ENCODE measurements at regions not wholly inside any gene's neighbourhood (a gene's known extent, or its start where the extent isn't known, plus 50 kb on each side); places are given as distances from the start of the nearest gene placed in this dataset.

- no peak for TF ChIP-seq CEBPB (IDR thresholded peaks at IDR 0.05)
- TF ChIP-seq TAF1 (IDR thresholded peaks at IDR 0.05; ENCODE audit: low read depth), result no peak
- no peak for TF ChIP-seq EGR1 (IDR thresholded peaks at IDR 0.05)
- TF ChIP-seq USF1 (IDR thresholded peaks at IDR 0.05), result no peak
- TF ChIP-seq ZBTB7A (IDR thresholded peaks at IDR 0.05; ENCODE audit: low read depth), result no peak
- no peak for TF ChIP-seq YY1 (IDR thresholded peaks at IDR 0.05; ENCODE audit: low read depth)
- no peak for TF ChIP-seq RAD21 (IDR thresholded peaks at IDR 0.05; ENCODE audit: low read depth)
These were observed 184.9 kb upstream of the ADCY1 start for GRCh38 chr7:45389073-45389872.

GRCh38 chr7:45390180-45390579, 184.0 kb upstream of the ADCY1 start:
- no peak for TF ChIP-seq REST (IDR thresholded peaks at IDR 0.05; ENCODE audit: low read depth)
- TF ChIP-seq TEAD4 (IDR thresholded peaks at IDR 0.05), result no peak
- no peak for TF ChIP-seq TAF1 (IDR thresholded peaks at IDR 0.05; ENCODE audit: low read depth)
- TF ChIP-seq CEBPB (IDR thresholded peaks at IDR 0.05), result no peak
- TF ChIP-seq EGR1 (IDR thresholded peaks at IDR 0.05), result no peak
- no peak for TF ChIP-seq NFIC (IDR thresholded peaks at IDR 0.05)
- TF ChIP-seq EP300 (IDR thresholded peaks at IDR 0.05; ENCODE audit: borderline replicate concordance), result no peak
- no peak for TF ChIP-seq TCF12 (IDR thresholded peaks at IDR 0.05; ENCODE audit: low read depth)
- no peak for TF ChIP-seq RAD21 (IDR thresholded peaks at IDR 0.05; ENCODE audit: low read depth)
- no peak for TF ChIP-seq CREB1 (IDR thresholded peaks at IDR 0.05; ENCODE audit: low read depth)
- TF ChIP-seq ZBTB7A (IDR thresholded peaks at IDR 0.05; ENCODE audit: low read depth), result no peak
- no peak for TF ChIP-seq FOXM1 (IDR thresholded peaks at IDR 0.05; ENCODE audit: borderline replicate concordance, low read depth)
- no peak for TF ChIP-seq MAX (IDR thresholded peaks at IDR 0.05)
- no peak for TF ChIP-seq USF1 (IDR thresholded peaks at IDR 0.05)

GRCh38 chr7:45390731-45391130, 183.4 kb upstream of the ADCY1 start:
- no peak for TF ChIP-seq NFIC (IDR thresholded peaks at IDR 0.05)
- no peak for TF ChIP-seq RAD21 (IDR thresholded peaks at IDR 0.05; ENCODE audit: low read depth)
- TF ChIP-seq REST (IDR thresholded peaks at IDR 0.05; ENCODE audit: low read depth), result no peak

- TF ChIP-seq RAD21 (IDR thresholded peaks at IDR 0.05; ENCODE audit: low read depth) (no peak), USF1 (IDR thresholded peaks at IDR 0.05) (no peak), CREB1 (IDR thresholded peaks at IDR 0.05; ENCODE audit: low read depth) (no peak), MAX (IDR thresholded peaks at IDR 0.05) (no peak), NFIC (IDR thresholded peaks at IDR 0.05) (no peak), REST (IDR thresholded peaks at IDR 0.05; ENCODE audit: low read depth) (no peak), YY1 (IDR thresholded peaks at IDR 0.05; ENCODE audit: low read depth) (no peak), CEBPB (IDR thresholded peaks at IDR 0.05) (no peak), EGR1 (IDR thresholded peaks at IDR 0.05) (no peak), TCF12 (IDR thresholded peaks at IDR 0.05; ENCODE audit: low read depth) (no peak), TEAD4 (IDR thresholded peaks at IDR 0.05) (no peak), TAF1 (IDR thresholded peaks at IDR 0.05; ENCODE audit: low read depth) (no peak), FOXM1 (IDR thresholded peaks at IDR 0.05; ENCODE audit: borderline replicate concordance, low read depth) (no peak), ZBTB7A (IDR thresholded peaks at IDR 0.05; ENCODE audit: low read depth) (no peak), EP300 (IDR thresholded peaks at IDR 0.05; ENCODE audit: borderline replicate concordance) (no peak)
These were observed 182.3 kb upstream of the ADCY1 start for GRCh38 chr7:45391618-45392451.

Data from Ishikawa (cell line).